ENCODE measurements at regions not wholly inside any gene's neighbourhood (a gene's known extent, or its start where the extent isn't known, plus 50 kb on each side); places are given as distances from the start of the nearest gene placed in this dataset.

- DNase-seq (ENCODE audit: low read depth), result no peak
These were observed 318.1 kb upstream of the NECTIN3 start for GRCh38 chr3:110753516-110753915.

GRCh38 chr3:110754212-110754916 lies 317.3 kb upstream of the NECTIN3 start:
- no peak for DNase-seq (ENCODE audit: low read depth)

- DNase-seq (ENCODE audit: low read depth), result no peak
These were observed 316.3 kb upstream of the NECTIN3 start for GRCh38 chr3:110755345-110755744.

- DNase-seq (ENCODE audit: low read depth), result no peak
These were observed 314.9 kb upstream of the NECTIN3 start for GRCh38 chr3:110756705-110757104.

- DNase-seq (ENCODE audit: low read depth), result no peak
These were observed 313.4 kb upstream of the NECTIN3 start for GRCh38 chr3:110758208-110758607.

GRCh38 chr3:110767156-110767555 lies 304.5 kb upstream of the NECTIN3 start:
- DNase-seq (ENCODE audit: low read depth), result no peak

- DNase-seq (ENCODE audit: low read depth), result no peak
These were observed 303.8 kb upstream of the NECTIN3 start for GRCh38 chr3:110767838-110768237.

GRCh38 chr3:110773413-110773954 lies 298.1 kb upstream of the NECTIN3 start:
- DNase-seq (ENCODE audit: low read depth), result peak; percentile 78

- DNase-seq (ENCODE audit: low read depth), result no peak
These were observed 296.9 kb upstream of the NECTIN3 start for GRCh38 chr3:110774496-110775265.

- DNase-seq (ENCODE audit: low read depth), result no peak
These were observed 292.0 kb upstream of the NECTIN3 start for GRCh38 chr3:110779581-110779980.

GRCh38 chr3:110783541-110783940 lies 288.1 kb upstream of the NECTIN3 start:
- DNase-seq (ENCODE audit: low read depth), result no peak

- no peak for DNase-seq (ENCODE audit: low read depth)
These were observed 282.8 kb upstream of the NECTIN3 start for GRCh38 chr3:110788794-110789193.

- DNase-seq (ENCODE audit: low read depth), result peak; percentile 34
These were observed 282.3 kb upstream of the NECTIN3 start for GRCh38 chr3:110789315-110789714.

- DNase-seq (ENCODE audit: low read depth), result no peak
These were observed 281.0 kb upstream of the NECTIN3 start for GRCh38 chr3:110790631-110791030.

- no peak for DNase-seq (ENCODE audit: low read depth)
These were observed 279.5 kb upstream of the NECTIN3 start for GRCh38 chr3:110791995-110792686.

GRCh38 chr3:110793611-110794010 lies 278.0 kb upstream of the NECTIN3 start:
- no peak for DNase-seq (ENCODE audit: low read depth)

GRCh38 chr3:110795163-110795562 lies 276.5 kb upstream of the NECTIN3 start:
- no peak for DNase-seq (ENCODE audit: low read depth)

- DNase-seq (ENCODE audit: low read depth), result no peak
These were observed 272.3 kb upstream of the NECTIN3 start for GRCh38 chr3:110799271-110799670.

GRCh38 chr3:110804856-110805255 lies 266.8 kb upstream of the NECTIN3 start:
- DNase-seq (ENCODE audit: low read depth), result no peak

GRCh38 chr3:110806924-110807323 lies 264.7 kb upstream of the NECTIN3 start:
- DNase-seq (ENCODE audit: low read depth), result no peak

- DNase-seq (ENCODE audit: low read depth), result no peak
These were observed 263.0 kb upstream of the NECTIN3 start for GRCh38 chr3:110808630-110809029.

GRCh38 chr3:110810356-110810755 lies 261.3 kb upstream of the NECTIN3 start:
- no peak for DNase-seq (ENCODE audit: low read depth)

GRCh38 chr3:110811050-110811449 lies 260.6 kb upstream of the NECTIN3 start:
- DNase-seq (ENCODE audit: low read depth), result no peak
